AG04450 (cell line): ENCODE measurements at regions not wholly inside any gene's neighbourhood (a gene's known extent, or its start where the extent isn't known, plus 50 kb on each side); places are given as distances from the start of the nearest gene placed in this dataset.

Source experiments
- CTCF ChIA-PET: fragments of 300-600, 350-600 bp; formaldehyde crosslinking; extraction: SDS; loops from one replicate; lab custom pipeline; 2022; ENCODE audit warnings: antibody characterized with exemption, inconsistent platforms; lab: Charles Lee
- POLR2A ChIA-PET: fragments of 350-600 bp; formaldehyde crosslinking; extraction: SDS; loops from one replicate; lab custom pipeline; 2021; ENCODE audit warnings: antibody characterized with exemption, inconsistent platforms; lab: Yijun Ruan, JAX
- DNase-seq: peaks from one replicate; pipeline ENCODE4 v3.0.0-alpha.2; 2011; ENCODE audit warnings: low read depth, low spot score
- H3K27ac ChIP-seq: one replicate; pipeline ENCODE4 v1.5.1; 2012; ENCODE audit warnings: low read depth, low read length, control low read depth
- H3K27me3 ChIP-seq: one replicate; pipeline ENCODE4 v1.6.0; 2012; ENCODE audit warnings: low read length; ENCODE audit not compliant: control insufficient read depth, insufficient read depth
- H3K4me3 ChIP-seq: 2 replicates; pipeline ENCODE4 v1.5.1; 2011; ENCODE audit warnings: mild to moderate bottlenecking, low read depth, low read length, control low read depth
- H3K9me3 ChIP-seq: 2 replicates; pipeline ENCODE4 v1.5.1; 2012; ENCODE audit warnings: low read length; ENCODE audit not compliant: control insufficient read depth, insufficient read depth
- CTCF ChIP-seq: IDR thresholded peaks from 2 replicates; pipeline ENCODE4 v1.5.1; 2011; ENCODE audit warnings: low read depth, low read length, control low read depth, inconsistent platforms

- H3K9me3 ChIP-seq: no peaks in the 10 kb centered on the region
- ChIA-PET CTCF (no interaction called here), POLR2A (no interaction called here)
- no peak overlapping the region for H3K27ac ChIP-seq
- no peak for TF ChIP-seq CTCF
- no peak for DNase-seq
- no peak overlapping the region for H3K4me3 ChIP-seq
- no peaks in the 10 kb centered on the region for H3K27me3 ChIP-seq
Measured at GRCh38 chr13:82678052-82678451, 1204.2 kb downstream of the SLITRK1 start.

GRCh38 chr13:82675024-82675423 lies 1207.2 kb downstream of the SLITRK1 start:
- no peak for TF ChIP-seq CTCF
- H3K27ac ChIP-seq: no peak overlapping the region
- H3K27me3 ChIP-seq: no peaks in the 10 kb centered on the region
- DNase-seq: no peak
- no peaks in the 10 kb centered on the region for H3K9me3 ChIP-seq
- ChIA-PET CTCF (no interaction called here), POLR2A (interaction anchor here (0.6 kb wide), 1 partner anchor 41 kb away, joined by 5 read pairs; no protein-coding TSS in a partner anchor)
- H3K4me3 ChIP-seq: no peak overlapping the region

- H3K4me3 ChIP-seq: no peak overlapping the region
- no peak for DNase-seq
- ChIA-PET POLR2A (no interaction called here), CTCF (interaction anchor here (0.7 kb wide), 1 partner anchor 59 kb away, joined by 3 read pairs; no protein-coding TSS in a partner anchor)
- H3K27ac ChIP-seq: no peak overlapping the region
- no peaks in the 10 kb centered on the region for H3K9me3 ChIP-seq
- TF ChIP-seq CTCF: no peak
- no peaks in the 10 kb centered on the region for H3K27me3 ChIP-seq
Measured at GRCh38 chr13:82674546-82674945, 1207.7 kb downstream of the SLITRK1 start.

- no peak for DNase-seq
- POLR2A ChIA-PET: no interaction called here
- no peak overlapping the region for H3K27ac ChIP-seq
- H3K27me3 ChIP-seq: no peaks in the 10 kb centered on the region
- TF ChIP-seq CTCF: no peak
- no peaks in the 10 kb centered on the region for H3K9me3 ChIP-seq
- CTCF ChIA-PET: no interaction called here
- no peak overlapping the region for H3K4me3 ChIP-seq
Measured at GRCh38 chr13:82672248-82672647, 1210.0 kb downstream of the SLITRK1 start.

- no peaks in the 10 kb centered on the region for H3K27me3 ChIP-seq
- no peak for TF ChIP-seq CTCF
- H3K9me3 ChIP-seq: no peaks in the 10 kb centered on the region
- ChIA-PET CTCF (no interaction called here), POLR2A (no interaction called here)
- no peak for DNase-seq
- H3K4me3 ChIP-seq: no peak overlapping the region
- no peak overlapping the region for H3K27ac ChIP-seq
Measured at GRCh38 chr13:82664183-82664582, 1218.1 kb downstream of the SLITRK1 start.
